MM.1S (cell line): ENCODE measurements at regions not wholly inside any gene's neighbourhood (a gene's known extent, or its start where the extent isn't known, plus 50 kb on each side); places are given as distances from the start of the nearest gene placed in this dataset.

Experiments
- DNase-seq: peaks from one replicate; pipeline ENCODE4 v3.0.0-alpha.2; 2015
- H2AFZ ChIP-seq: fragments of 300-600 bp; sonication (generic); 2 replicates; pipeline ENCODE4 v1.6.0; 2016; ENCODE audit warnings: antibody characterized with exemption, low read length
- H3F3A ChIP-seq: fragments of 300-600 bp; sonication (generic); 2 replicates; pipeline ENCODE4 v1.6.1; 2016; ENCODE audit warnings: mild to moderate bottlenecking, antibody characterized with exemption, low read length, moderate library complexity, mixed read lengths; ENCODE audit not compliant: insufficient read depth
- H3K27ac ChIP-seq: fragments of 300-600 bp; sonication (generic); 2 replicates; pipeline ENCODE4 v1.5.1; 2016; ENCODE audit warnings: mild to moderate bottlenecking, low read length
- H3K27me3 ChIP-seq: fragments of 300-600 bp; sonication (generic); replicated peaks from 2 replicates; pipeline ENCODE4 v1.6.0; 2016; ENCODE audit warnings: low read length; ENCODE audit not compliant: insufficient read depth
- H3K36me3 ChIP-seq: fragments of 300-600 bp; sonication (generic); replicated peaks from 2 replicates; pipeline ENCODE4 v1.6.1; 2016; ENCODE audit warnings: mild to moderate bottlenecking, low read length, mixed read lengths; ENCODE audit not compliant: insufficient read depth
- H3K4me1 ChIP-seq: fragments of 300-600 bp; sonication (generic); 2 replicates; pipeline ENCODE4 v1.6.1; 2016; ENCODE audit warnings: low read length, mixed read lengths
- H3K4me2 ChIP-seq: fragments of 300-600 bp; sonication (generic); 2 replicates; pipeline ENCODE4 v1.6.0; 2016; ENCODE audit warnings: low read depth, low read length
- H3K4me3 ChIP-seq: fragments of 300-600 bp; sonication (generic); 2 replicates; pipeline ENCODE4 v1.5.1; 2016; ENCODE audit warnings: low read length, mixed read lengths
- H3K79me2 ChIP-seq: fragments of 300-600 bp; sonication (generic); 2 replicates; pipeline ENCODE4 v1.6.1; 2016; ENCODE audit warnings: mixed run types, low read length, mixed read lengths
- H3K9ac ChIP-seq: fragments of 300-600 bp; sonication (generic); 2 replicates; pipeline ENCODE4 v1.6.1; 2016; ENCODE audit warnings: low read length, mixed read lengths
- H3K9me2 ChIP-seq: fragments of 300-600 bp; sonication (generic); replicated peaks from 2 replicates; pipeline ENCODE4 v1.6.1; 2016; ENCODE audit warnings: mild to moderate bottlenecking, low read length, mixed read lengths; ENCODE audit not compliant: insufficient read depth
- H3K9me3 ChIP-seq: fragments of 300-600 bp; sonication (generic); replicated peaks from 2 replicates; pipeline ENCODE4 v1.6.1; 2016; ENCODE audit warnings: mild to moderate bottlenecking, low read length, mixed read lengths; ENCODE audit not compliant: insufficient read depth
- H4K20me1 ChIP-seq: fragments of 300-600 bp; sonication (generic); 2 replicates; pipeline ENCODE4 v1.6.1; 2016; ENCODE audit warnings: mild to moderate bottlenecking, low read length, moderate library complexity, mixed read lengths; ENCODE audit not compliant: insufficient read depth
- EZH2 ChIP-seq: fragments of 300-600 bp; sonication (generic); optimal IDR thresholded peaks from 2 replicates; pipeline ENCODE3; 2017; ENCODE audit warnings: low read depth, mild to moderate bottlenecking, antibody characterized with exemption, low read length, mixed read lengths
- EZH2phosphoT487 ChIP-seq: fragments of 300-600 bp; sonication (generic); IDR thresholded peaks from 2 replicates; pipeline ENCODE4 v1.6.1; 2018; ENCODE audit warnings: antibody characterized with exemption, low read length
- TF ChIP-seq, protein P1 (sequence below): fragments of 300-600 bp; sonication (generic); IDR thresholded peaks from 2 replicates; pipeline ENCODE4 v1.5.1; 2016; ENCODE audit warnings: antibody characterized with exemption, low read length, mixed read lengths

DNA sequence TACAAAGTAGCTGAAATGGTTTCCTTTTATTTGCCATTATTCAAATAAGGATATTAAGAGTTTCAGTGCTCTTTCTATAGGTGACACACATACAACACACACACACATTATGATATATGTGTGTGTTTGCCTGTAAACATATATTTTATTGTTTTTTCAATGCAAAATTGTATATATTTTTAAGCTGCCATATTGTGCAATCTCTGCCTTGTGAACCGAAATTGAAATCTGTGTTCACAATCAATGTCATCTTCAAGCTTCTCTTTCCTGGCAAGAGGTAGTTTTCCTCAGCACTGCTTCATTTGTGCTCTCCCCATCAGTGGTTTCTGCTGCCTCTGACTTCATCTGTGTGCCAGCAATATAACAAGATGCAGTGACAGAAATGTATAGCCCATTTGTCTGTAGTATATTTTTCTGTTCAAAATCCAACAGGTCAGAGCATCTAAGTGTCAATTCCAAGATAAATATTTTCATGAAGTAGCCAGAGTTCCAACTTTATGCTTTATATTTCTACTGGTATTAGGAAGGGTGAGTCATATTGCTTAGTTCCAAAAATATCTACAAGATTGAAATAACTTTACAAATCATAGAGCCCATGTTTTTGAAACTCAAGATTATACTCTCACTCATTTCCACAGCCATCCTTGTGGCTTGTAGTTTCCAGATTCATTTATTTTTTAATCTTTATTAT, 1704.8 kb upstream of the CDH9 start:
- no peaks in the 10 kb centered on the region for H3K9me3 ChIP-seq
- H3K27me3 ChIP-seq: no peaks in the 10 kb centered on the region
- no peaks in the 10 kb centered on the region for H3K9me2 ChIP-seq
- no peak overlapping the region for H3K27ac ChIP-seq
- H3K4me3 ChIP-seq: no peak overlapping the region
- H4K20me1 ChIP-seq: no peaks in the 10 kb centered on the region
- no peaks in the 10 kb centered on the region for H3K36me3 ChIP-seq
- no peak overlapping the region for H2AFZ ChIP-seq
- H3K9ac ChIP-seq: no peak overlapping the region
- no peaks in the 10 kb centered on the region for H3F3A ChIP-seq
- TF ChIP-seq, protein P1, sequence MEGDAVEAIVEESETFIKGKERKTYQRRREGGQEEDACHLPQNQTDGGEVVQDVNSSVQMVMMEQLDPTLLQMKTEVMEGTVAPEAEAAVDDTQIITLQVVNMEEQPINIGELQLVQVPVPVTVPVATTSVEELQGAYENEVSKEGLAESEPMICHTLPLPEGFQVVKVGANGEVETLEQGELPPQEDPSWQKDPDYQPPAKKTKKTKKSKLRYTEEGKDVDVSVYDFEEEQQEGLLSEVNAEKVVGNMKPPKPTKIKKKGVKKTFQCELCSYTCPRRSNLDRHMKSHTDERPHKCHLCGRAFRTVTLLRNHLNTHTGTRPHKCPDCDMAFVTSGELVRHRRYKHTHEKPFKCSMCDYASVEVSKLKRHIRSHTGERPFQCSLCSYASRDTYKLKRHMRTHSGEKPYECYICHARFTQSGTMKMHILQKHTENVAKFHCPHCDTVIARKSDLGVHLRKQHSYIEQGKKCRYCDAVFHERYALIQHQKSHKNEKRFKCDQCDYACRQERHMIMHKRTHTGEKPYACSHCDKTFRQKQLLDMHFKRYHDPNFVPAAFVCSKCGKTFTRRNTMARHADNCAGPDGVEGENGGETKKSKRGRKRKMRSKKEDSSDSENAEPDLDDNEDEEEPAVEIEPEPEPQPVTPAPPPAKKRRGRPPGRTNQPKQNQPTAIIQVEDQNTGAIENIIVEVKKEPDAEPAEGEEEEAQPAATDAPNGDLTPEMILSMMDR: no peak
- no peak for TF ChIP-seq EZH2phosphoT487
- H3K4me1 ChIP-seq: no peaks in the 10 kb centered on the region
- H3K4me2 ChIP-seq: no peak overlapping the region
- DNase-seq: peak; percentile 8
- no peaks in the 10 kb centered on the region for H3K79me2 ChIP-seq

DNA sequence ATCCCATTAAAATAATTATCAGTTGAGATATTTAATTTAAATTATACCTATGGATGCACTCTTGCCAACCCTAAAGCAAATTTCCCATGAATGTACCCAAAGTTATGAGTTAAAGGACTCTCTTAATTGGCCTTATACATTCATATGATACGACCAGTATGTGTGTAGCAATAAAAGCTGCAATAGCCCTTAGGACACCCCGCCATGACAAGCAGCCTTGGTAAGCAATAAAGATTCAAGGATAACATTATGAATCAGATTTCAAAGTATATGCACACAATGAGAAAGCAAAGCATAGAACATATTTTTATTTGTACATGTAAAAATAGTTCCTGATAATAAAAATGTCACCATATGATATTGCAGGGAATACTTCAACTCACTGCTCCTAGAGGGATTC, 1699.3 kb upstream of the CDH9 start:
- H3K4me3 ChIP-seq: no peak overlapping the region
- H3K9me2 ChIP-seq: no peaks in the 10 kb centered on the region
- no peak overlapping the region for H2AFZ ChIP-seq
- TF ChIP-seq, protein P1: no peak
- TF ChIP-seq EZH2phosphoT487 (no peak), EZH2 (no peak)
- H3K9ac ChIP-seq: no peak overlapping the region
- no peaks in the 10 kb centered on the region for H4K20me1 ChIP-seq
- H3F3A ChIP-seq: no peaks in the 10 kb centered on the region
- H3K4me2 ChIP-seq: no peak overlapping the region
- H3K4me1 ChIP-seq: no peaks in the 10 kb centered on the region
- no peak for DNase-seq
- no peaks in the 10 kb centered on the region for H3K9me3 ChIP-seq
- no peak overlapping the region for H3K27ac ChIP-seq
- no peaks in the 10 kb centered on the region for H3K27me3 ChIP-seq
- H3K79me2 ChIP-seq: no peaks in the 10 kb centered on the region
- H3K36me3 ChIP-seq: no peaks in the 10 kb centered on the region

DNA sequence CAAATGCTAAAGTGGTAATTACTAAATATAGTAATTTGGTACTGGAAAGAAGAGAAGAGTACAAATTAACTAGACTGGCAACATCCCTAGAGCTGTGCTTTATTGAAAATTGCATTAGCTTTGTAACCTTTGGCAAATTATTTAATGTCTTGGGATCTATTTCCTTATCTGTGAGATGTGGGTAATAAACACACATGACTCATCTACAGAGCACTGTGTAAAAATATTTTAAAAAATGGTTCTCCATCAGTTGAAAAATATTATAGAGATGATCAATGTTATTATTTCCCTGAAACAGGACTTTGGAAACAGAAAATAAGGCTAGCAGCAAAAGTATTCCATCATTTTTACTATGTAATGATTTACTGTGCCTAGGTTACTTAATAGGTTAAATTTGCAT, 1698.8 kb upstream of the CDH9 start:
- Histone ChIP-seq H3K9ac (no peak overlapping the region), H3K27me3 (no peaks in the 10 kb centered on the region), H3K27ac (no peak overlapping the region), H3K4me3 (no peak overlapping the region), H3F3A (no peaks in the 10 kb centered on the region), H2AFZ (no peak overlapping the region), H3K9me2 (no peaks in the 10 kb centered on the region), H3K4me1 (no peaks in the 10 kb centered on the region), H3K4me2 (no peak overlapping the region), H3K9me3 (no peaks in the 10 kb centered on the region), H3K79me2 (no peaks in the 10 kb centered on the region), H3K36me3 (no peaks in the 10 kb centered on the region), H4K20me1 (no peaks in the 10 kb centered on the region)
- no peak for DNase-seq
- TF ChIP-seq, protein P1: no peak
- TF ChIP-seq EZH2phosphoT487: no peak
- no peak for TF ChIP-seq EZH2
